T-helper 1 cell (primary cell): ENCODE measurements at regions not wholly inside any gene's neighbourhood (a gene's known extent, or its start where the extent isn't known, plus 50 kb on each side); places are given as distances from the start of the nearest gene placed in this dataset.

Source experiments
- DNase-seq, 5 donors: peaks; one replicate each; pipeline ENCODE4 v3.0.0-alpha.2; 2012 to 2020

- no peak for DNase-seq
Observed at GRCh38 chr5:167509076-167509475, 782.4 kb upstream of the WWC1 start.

DNA sequence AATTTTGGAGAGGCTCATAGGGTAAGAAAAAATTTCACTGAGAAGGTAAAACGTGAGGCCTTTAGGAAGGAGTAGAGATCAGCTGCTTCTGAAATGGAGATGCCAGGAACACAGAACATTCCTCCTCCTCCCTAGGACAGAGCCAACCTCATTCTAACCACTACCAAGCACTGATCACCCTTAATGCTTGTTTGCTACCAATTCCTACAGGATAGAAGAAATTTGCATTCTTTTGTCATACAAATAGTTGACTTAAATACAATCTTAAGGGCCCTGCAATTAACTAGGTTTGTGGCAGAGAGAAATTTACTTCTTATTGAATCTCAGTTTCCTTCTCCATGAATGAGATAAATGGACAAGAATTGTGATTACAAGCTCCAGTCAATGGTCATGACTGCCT, 780.2 kb upstream of the WWC1 start:
- no peak for DNase-seq

GRCh38 chr5:167512111-167512510, 779.3 kb upstream of the WWC1 start:
- DNase-seq: no peak

DNA sequence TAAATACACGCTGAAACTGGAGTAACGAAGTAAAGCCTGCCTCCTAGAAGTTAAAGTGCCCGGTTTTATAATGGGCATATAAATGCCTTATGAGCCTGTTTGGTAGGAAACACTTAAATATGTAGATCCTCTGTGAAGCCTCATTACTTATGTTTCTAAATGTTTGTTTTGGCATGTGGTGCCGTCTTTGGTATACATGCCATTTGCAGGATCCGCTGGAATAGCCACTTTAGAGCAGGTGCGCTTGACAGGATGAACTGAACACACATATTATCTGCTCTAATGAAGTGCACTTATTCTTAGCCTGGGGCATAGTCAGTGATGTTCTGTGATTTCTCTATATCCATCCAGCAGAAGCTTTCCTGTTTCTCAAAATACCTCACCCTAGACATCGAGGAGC, 778.1 kb upstream of the WWC1 start:
- no peak for DNase-seq

- no peak for DNase-seq
Observed at GRCh38 chr5:167514461-167514860, 777.0 kb upstream of the WWC1 start.

- no peak for DNase-seq
Observed at GRCh38 chr5:167525004-167525403, 766.4 kb upstream of the WWC1 start.

- DNase-seq: no peak
Observed at GRCh38 chr5:167528651-167529050, 762.8 kb upstream of the WWC1 start.

DNA sequence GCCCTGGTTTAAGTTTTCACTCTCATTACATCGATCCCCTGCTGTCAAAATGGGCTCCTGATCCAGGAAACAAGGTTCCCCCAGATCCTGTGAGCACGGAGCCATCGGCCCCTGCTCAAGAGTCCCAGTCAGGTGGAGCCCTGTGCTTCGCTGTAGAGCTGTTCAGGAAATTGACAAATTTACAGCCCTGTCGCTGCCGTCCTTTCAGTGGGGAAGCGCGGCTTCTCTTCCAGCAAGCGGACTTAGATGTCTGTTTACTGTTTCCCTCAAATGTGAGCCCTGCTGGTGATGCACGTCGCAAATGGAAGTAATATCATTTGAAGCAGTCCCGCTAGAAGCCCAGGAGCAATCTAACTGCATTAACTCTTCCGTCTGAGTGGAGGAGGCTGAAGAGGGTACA, 760.9 kb upstream of the WWC1 start:
- DNase-seq: no peak

GRCh38 chr5:167533814-167534795, 757.3 kb upstream of the WWC1 start:
- no peak for DNase-seq

DNA sequence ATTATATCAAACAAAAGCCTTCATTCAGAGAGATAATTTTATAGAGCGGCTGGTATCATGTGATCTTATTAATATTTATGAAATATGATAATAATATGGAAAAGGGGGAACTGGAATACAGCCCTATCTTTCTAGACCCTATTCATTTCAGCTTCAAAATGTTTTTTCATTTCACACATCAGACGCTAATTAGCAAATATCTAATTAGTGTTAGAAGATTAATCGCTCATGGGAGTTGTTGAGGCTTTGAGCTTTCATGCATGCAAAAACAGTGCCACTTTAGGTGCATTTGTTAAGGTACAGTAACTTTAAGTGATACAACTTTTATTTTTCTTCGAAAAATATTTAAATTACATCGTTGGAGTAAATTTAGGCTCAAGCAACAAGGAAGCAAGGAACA, 751.7 kb upstream of the WWC1 start:
- no peak for DNase-seq

- no peak for DNase-seq
Observed at GRCh38 chr5:167546270-167546669, 745.2 kb upstream of the WWC1 start.

DNA sequence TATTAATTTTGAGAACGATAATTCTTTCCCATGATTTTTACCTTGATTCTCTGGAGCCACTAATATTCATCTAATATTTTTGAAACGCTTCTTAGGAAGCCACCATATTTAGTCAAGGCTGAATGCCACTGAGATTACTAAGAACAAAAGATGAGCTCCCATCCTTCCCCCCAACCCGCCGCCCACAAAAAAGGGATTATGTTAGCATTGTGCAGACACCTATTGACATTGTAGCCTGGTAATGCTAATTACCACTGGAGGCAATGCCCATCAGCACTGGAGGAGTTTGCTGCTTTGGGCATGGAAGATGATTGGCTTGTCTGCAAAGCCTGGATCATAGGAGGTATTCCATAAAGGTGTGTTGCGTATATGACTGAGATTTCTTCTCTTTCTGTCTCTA, 739.1 kb upstream of the WWC1 start:
- no peak for DNase-seq

DNA sequence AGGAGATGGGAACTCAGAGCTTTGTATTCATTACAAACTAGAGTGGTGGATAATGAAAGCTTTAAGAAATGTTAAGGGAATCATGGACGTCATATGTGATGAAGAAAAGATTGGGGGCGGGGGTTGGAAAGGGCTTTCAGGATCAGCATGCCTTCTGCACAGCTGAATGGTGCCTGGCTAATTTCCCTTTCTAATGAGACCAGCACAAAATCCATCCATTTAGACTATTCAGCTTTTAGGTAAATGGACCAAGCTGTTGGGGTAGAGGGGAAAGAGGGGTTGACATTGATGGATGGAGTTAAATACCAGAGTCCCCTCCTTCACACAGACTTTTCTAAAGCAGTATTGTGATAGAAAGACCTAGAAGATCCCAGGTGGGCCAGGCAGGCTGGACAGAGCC, 737.9 kb upstream of the WWC1 start:
- DNase-seq: no peak

- no peak for DNase-seq
Observed at GRCh38 chr5:167554564-167555290, 736.7 kb upstream of the WWC1 start.

DNA sequence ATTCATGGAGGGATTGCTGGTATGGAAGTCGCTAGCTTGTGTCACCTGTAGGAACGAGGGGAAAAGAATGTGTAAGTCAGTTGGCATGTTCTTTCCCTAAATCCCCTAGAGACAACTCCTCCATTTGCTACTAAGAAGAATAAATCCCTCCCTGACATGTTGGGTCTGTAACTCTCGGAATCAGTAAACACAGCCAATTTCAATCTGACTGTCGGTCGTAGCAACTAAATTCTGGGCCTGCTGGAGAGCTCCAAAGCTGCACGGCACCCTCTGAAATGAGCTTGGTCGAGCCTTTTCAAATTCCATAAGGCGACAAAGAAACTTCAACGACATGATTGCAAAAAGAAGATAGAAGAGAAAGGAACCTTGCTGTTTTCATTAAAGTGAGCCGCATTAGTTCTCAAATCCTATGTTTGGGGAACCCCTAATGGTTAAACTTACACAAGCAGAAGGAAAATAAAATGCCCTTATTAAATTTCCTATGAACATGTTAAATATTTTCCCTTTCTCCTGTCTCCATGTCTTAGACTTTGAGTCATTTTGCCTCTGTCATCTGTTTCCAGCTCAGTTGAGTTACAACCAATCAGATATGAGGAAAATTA, 735.8 kb upstream of the WWC1 start:
- no peak for DNase-seq

DNA sequence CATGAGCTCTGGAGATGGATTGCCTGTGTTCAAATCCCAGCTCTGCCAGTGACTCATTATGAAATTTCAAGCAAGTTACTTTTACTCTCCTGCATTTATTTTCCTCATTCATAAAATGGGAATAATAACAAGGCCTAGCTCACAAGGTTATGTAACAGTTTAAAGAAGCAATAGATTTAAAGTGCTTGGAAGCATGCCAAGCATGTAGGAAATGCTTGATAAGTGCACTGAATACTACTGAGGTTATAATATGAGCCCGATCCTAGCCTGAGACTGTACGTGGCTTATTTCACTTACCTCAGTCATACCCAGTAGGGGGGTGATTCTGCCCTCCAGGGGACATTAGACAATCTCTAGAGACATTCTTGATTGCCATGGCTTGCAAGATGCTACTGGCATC, 734.1 kb upstream of the WWC1 start:
- DNase-seq: no peak

GRCh38 chr5:167561796-167562195, 729.6 kb upstream of the WWC1 start:
- DNase-seq: no peak

DNA sequence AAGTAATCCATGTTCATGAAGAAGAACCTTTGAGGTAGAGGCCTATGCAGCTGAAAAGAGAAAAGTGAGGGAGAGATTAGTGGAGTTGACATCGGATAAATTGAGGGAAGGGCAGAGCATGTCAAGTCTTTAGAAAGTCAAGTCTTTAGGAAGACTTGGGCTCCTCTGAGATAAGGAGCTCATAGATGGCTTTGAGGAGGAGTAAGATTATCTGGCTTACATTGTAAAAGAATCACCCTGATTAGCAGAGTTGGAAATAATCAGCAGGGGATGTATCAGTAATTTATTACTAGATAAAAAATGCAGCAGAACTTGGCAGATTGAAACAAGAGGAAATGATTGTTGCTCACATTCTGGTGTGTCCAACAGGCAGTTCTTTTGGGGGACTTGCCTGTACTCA, 727.2 kb upstream of the WWC1 start:
- no peak for DNase-seq

DNA sequence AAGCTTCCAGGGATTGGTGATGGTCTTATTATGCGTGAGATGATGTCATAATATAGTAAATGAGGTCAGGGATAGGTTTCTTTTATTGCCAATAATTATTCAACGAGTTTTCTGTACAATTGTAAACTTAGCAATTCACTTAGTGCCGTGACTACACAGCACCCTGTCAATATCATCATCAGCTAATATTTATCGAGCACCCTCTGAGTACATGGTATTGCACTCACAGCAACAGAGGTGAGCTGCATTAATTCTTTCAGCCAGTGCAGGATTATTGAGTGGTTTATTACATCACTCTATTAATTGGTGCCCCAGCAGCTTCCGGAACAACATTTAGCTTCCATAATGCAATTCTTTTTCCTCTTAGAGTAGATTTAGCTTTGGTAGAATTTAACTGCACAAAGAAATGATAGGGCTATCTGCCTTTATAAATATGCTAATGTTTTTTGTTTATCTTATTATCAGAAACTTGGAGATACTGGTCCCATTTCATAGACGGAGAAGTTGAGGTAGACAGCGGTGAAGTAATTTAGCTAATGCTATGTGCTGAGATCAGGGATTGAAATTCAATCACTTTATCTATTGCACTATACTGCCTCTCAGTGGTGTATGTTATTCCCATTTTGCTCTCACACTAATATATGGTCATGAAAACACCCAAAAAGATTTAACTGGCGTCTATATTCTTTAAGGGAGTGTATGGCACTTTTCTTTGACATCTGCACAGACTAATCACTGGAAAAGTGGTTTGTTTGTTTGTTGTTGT, 726.1 kb upstream of the WWC1 start:
- DNase-seq: no peak

- DNase-seq: no peak
Observed at GRCh38 chr5:167570431-167570830, 721.0 kb upstream of the WWC1 start.

DNA sequence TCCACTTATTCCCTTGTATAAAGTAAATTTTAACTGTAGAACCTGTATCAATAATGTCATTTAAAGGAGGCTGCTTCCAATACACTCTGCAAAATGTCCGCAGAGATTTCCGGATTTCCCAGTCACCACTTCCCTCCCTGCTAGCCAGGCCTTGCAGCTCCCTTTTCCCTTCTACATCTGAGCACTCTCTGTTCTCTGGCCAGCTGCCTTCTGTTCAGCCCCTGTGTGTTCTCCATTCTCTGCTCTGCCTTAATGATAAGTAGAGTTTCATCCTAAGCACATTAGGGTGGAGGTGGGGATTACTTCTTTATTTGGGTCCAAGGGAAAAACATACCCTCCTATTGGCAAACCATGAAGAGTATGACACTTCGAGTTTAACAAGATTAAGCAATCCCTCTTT, 719.6 kb upstream of the WWC1 start:
- DNase-seq: no peak

DNA sequence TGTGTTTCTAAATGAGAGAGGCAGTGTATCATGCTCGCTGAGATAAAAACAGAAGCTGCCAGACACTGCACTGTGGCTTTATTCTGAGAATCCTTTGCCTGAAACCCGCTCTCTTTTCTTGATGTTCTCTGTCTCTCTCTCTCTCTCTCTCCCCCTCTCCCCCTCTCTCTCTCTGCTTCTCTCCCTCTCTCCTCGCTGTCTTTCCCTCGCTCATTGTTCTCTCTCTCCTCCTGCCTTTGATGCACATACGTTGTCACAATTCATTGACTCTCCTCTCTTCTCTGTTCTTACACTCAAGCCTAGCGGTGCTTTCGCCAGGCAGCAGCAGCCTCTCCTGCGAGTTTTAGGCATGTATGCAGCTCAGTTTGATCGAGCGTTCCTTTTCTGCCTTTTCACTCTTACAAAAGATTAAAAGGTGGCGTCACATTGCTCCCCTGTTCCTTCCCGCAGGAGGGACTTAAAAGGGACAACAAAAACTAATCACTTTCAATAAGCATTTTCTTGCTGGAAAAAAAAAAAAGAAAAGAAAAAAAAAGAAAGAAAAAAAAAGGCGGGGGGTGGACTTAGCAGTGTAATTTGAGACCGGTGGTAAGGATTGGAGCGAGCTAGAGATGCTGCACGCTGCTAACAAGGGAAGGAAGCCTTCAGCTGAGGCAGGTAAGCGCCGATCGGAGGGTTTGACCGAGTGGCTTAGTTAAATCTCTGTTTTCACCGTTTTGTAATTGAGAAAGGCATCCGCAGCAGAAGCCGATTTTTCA, 717.9 kb upstream of the WWC1 start:
- DNase-seq: no peak
